ENCODE measurements at regions not wholly inside any gene's neighbourhood (a gene's known extent, or its start where the extent isn't known, plus 50 kb on each side); places are given as distances from the start of the nearest gene placed in this dataset.
"Not testable (repeated sequence)": the region's sequence is repeated elsewhere in the genome, so short reads cannot be mapped to it uniquely, and the experiment has no call there.

- no peak for DNase-seq (ENCODE audit: low read depth in 2 of 2)
Observed at GRCh38 chr2:13597176-13597575, 880.4 kb downstream of the TRIB2 start.

- no peak for DNase-seq (ENCODE audit: low read depth in 2 of 2)
Observed at GRCh38 chr2:13601506-13601905, 884.8 kb downstream of the TRIB2 start.

- no peak for DNase-seq (ENCODE audit: low read depth in 2 of 2)
Observed at GRCh38 chr2:13604951-13605661, 888.4 kb downstream of the TRIB2 start.

- no peak for DNase-seq (ENCODE audit: low read depth in 2 of 2)
Observed at GRCh38 chr2:13607139-13607538, 890.4 kb downstream of the TRIB2 start.

- DNase-seq (ENCODE audit: low read depth in 2 of 2), result no peak
Observed at GRCh38 chr2:13611939-13612338, 895.2 kb downstream of the TRIB2 start.

GRCh38 chr2:13616059-13616458, 899.3 kb downstream of the TRIB2 start:
- no peak for DNase-seq (ENCODE audit: low read depth in 2 of 2)

- no peak for DNase-seq (ENCODE audit: low read depth in 2 of 2)
Observed at GRCh38 chr2:13616616-13617015, 899.9 kb downstream of the TRIB2 start.

GRCh38 chr2:13628122-13628521, 911.4 kb downstream of the TRIB2 start:
- DNase-seq (ENCODE audit: low read depth in 2 of 2), result no peak

- DNase-seq (ENCODE audit: low read depth in 2 of 2), result no peak
Observed at GRCh38 chr2:13638181-13638580, 921.4 kb downstream of the TRIB2 start.

- DNase-seq (ENCODE audit: low read depth in 2 of 2), result no peak
Observed at GRCh38 chr2:13649918-13650317, 933.2 kb downstream of the TRIB2 start.

- DNase-seq (ENCODE audit: low read depth in 2 of 2), result no peak
Observed at GRCh38 chr2:13650586-13651180, 933.9 kb downstream of the TRIB2 start.

GRCh38 chr2:13651684-13652131, 935.0 kb downstream of the TRIB2 start:
- no peak for DNase-seq (ENCODE audit: low read depth in 2 of 2)

GRCh38 chr2:13652531-13653313, 936.0 kb downstream of the TRIB2 start:
- DNase-seq (ENCODE audit: low read depth in 2 of 2), result no peak

GRCh38 chr2:13654416-13654815, 937.7 kb downstream of the TRIB2 start:
- no peak for DNase-seq (ENCODE audit: low read depth in 2 of 2)

GRCh38 chr2:13660231-13660630, 943.5 kb downstream of the TRIB2 start:
- no peak for DNase-seq (ENCODE audit: low read depth in 2 of 2)

GRCh38 chr2:13662055-13662454, 945.3 kb downstream of the TRIB2 start:
- DNase-seq (ENCODE audit: low read depth in 2 of 2), result no peak

- no peak for DNase-seq (ENCODE audit: low read depth in 2 of 2)
Observed at GRCh38 chr2:13666582-13667414, 950.1 kb downstream of the TRIB2 start.

GRCh38 chr2:13667415-13667757, 950.6 kb downstream of the TRIB2 start:
- DNase-seq (ENCODE audit: low read depth in 2 of 2), result no peak

- no peak for DNase-seq (ENCODE audit: low read depth in 2 of 2)
Observed at GRCh38 chr2:13669607-13670006, 952.9 kb downstream of the TRIB2 start.

- not testable (repeated sequence) for DNase-seq (ENCODE audit: low read depth in 2 of 2)
Observed at GRCh38 chr2:13673821-13674220, 957.1 kb downstream of the TRIB2 start.

- no peak for DNase-seq (ENCODE audit: low read depth in 2 of 2)
Observed at GRCh38 chr2:13676269-13676668, 956.2 kb upstream of the LRATD1 start.

- DNase-seq (ENCODE audit: low read depth in 2 of 2), result no peak
Observed at GRCh38 chr2:13681936-13682335, 950.6 kb upstream of the LRATD1 start.
